SK-N-MC (cell line): ENCODE measurements at regions not wholly inside any gene's neighbourhood (a gene's known extent, or its start where the extent isn't known, plus 50 kb on each side); places are given as distances from the start of the nearest gene placed in this dataset.

Experiments used
- EZH2 ChIP-seq: fragments of 200-600 bp; sonication (generic); IDR thresholded peaks from one replicate; pipeline ENCODE4 v1.6.1; 2017; ENCODE audit warnings: antibody characterized with exemption
- FOXP2 ChIP-seq: optimal IDR thresholded peaks from 2 replicates; pipeline ENCODE3; 2011; ENCODE audit warnings: mild to moderate bottlenecking, moderate library complexity; ENCODE audit not compliant: insufficient read depth; ENCODE audit errors: extremely low read length, control extremely low read depth
- POLR2AphosphoS5 ChIP-seq: IDR thresholded peaks from 2 replicates; pipeline ENCODE4 v1.6.1; 2012; ENCODE audit warnings: mild to moderate bottlenecking, low read depth, low read length, borderline replicate concordance

DNA sequence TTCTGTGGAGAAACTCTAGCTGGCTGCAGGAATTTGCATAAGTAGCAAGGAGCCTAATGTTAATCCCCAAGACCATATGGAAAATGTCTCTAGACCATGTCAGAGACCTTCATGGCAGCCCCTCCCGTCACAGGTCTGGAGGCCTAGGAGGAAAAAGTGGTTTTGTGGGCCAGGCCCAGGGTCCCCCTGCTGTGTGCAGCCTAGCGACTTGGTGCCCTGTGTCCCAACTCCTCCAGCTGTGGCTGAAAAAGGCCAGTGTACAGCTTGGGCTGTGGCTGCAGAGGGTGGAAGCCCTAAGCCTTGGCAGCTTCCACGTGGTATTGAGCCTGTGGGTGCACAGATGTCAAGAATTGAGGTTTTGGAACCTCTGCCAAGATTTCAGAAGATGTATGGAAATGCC lies 306.9 kb upstream of the CA10 start:
- TF ChIP-seq POLR2AphosphoS5 (no peak), EZH2 (no peak), FOXP2 (no peak)
